ENCODE measurements at regions not wholly inside any gene's neighbourhood (a gene's known extent, or its start where the extent isn't known, plus 50 kb on each side); places are given as distances from the start of the nearest gene placed in this dataset.
"Not testable (repeated sequence)": the region's sequence is repeated elsewhere in the genome, so short reads cannot be mapped to it uniquely, and the experiment has no call there.

GRCh38 chr7:54252256-54253035 lies 289.7 kb upstream of the VSTM2A start:
- no peak for DNase-seq (ENCODE audit: low read depth in 2 of 2)

- DNase-seq (ENCODE audit: low read depth in 2 of 2), result no peak
Measured at GRCh38 chr7:54253036-54253373, 289.2 kb upstream of the VSTM2A start.

- no peak for DNase-seq (ENCODE audit: low read depth in 2 of 2)
Measured at GRCh38 chr7:54255242-54255641, 286.9 kb upstream of the VSTM2A start.

GRCh38 chr7:54259185-54259584 lies 283.0 kb upstream of the VSTM2A start:
- no peak for DNase-seq (ENCODE audit: low read depth in 2 of 2)

GRCh38 chr7:54260941-54261371 lies 281.2 kb upstream of the VSTM2A start:
- peak in 1 of 2 donors; percentile 2 for DNase-seq (ENCODE audit: low read depth in 2 of 2)

GRCh38 chr7:54278847-54279246 lies 263.3 kb upstream of the VSTM2A start:
- no peak for DNase-seq (ENCODE audit: low read depth in 2 of 2)

GRCh38 chr7:54292171-54292925 lies 249.8 kb upstream of the VSTM2A start:
- no peak for DNase-seq (ENCODE audit: low read depth in 2 of 2)

- DNase-seq (ENCODE audit: low read depth in 2 of 2), result no peak
Measured at GRCh38 chr7:54299426-54299825, 242.7 kb upstream of the VSTM2A start.

- DNase-seq (ENCODE audit: low read depth in 2 of 2), result not testable (repeated sequence)
Measured at GRCh38 chr7:54315955-54316354, 226.2 kb upstream of the VSTM2A start.

GRCh38 chr7:54326592-54327167 lies 215.5 kb upstream of the VSTM2A start:
- DNase-seq (ENCODE audit: low read depth in 2 of 2), result no peak

GRCh38 chr7:54330216-54330800 lies 211.9 kb upstream of the VSTM2A start:
- DNase-seq (ENCODE audit: low read depth in 2 of 2), result no peak

- no peak for DNase-seq (ENCODE audit: low read depth in 2 of 2)
Measured at GRCh38 chr7:54331311-54331710, 210.9 kb upstream of the VSTM2A start.

GRCh38 chr7:54332301-54332700 lies 209.9 kb upstream of the VSTM2A start:
- no peak for DNase-seq (ENCODE audit: low read depth in 2 of 2)

- no peak for DNase-seq (ENCODE audit: low read depth in 2 of 2)
Measured at GRCh38 chr7:54333952-54334351, 208.2 kb upstream of the VSTM2A start.

- no peak for DNase-seq (ENCODE audit: low read depth in 2 of 2)
Measured at GRCh38 chr7:54336800-54337199, 205.4 kb upstream of the VSTM2A start.

GRCh38 chr7:54337466-54337865 lies 204.7 kb upstream of the VSTM2A start:
- no peak for DNase-seq (ENCODE audit: low read depth in 2 of 2)

GRCh38 chr7:54338319-54338718 lies 203.9 kb upstream of the VSTM2A start:
- DNase-seq (ENCODE audit: low read depth in 2 of 2), result no peak

GRCh38 chr7:54339073-54339472 lies 203.1 kb upstream of the VSTM2A start:
- DNase-seq (ENCODE audit: low read depth in 2 of 2), result no peak

GRCh38 chr7:54342458-54342857 lies 199.7 kb upstream of the VSTM2A start:
- no peak for DNase-seq (ENCODE audit: low read depth in 2 of 2)

- no peak for DNase-seq (ENCODE audit: low read depth in 2 of 2)
Measured at GRCh38 chr7:54343511-54343910, 198.7 kb upstream of the VSTM2A start.

- DNase-seq (ENCODE audit: low read depth in 2 of 2), result no peak
Measured at GRCh38 chr7:54345746-54346145, 196.4 kb upstream of the VSTM2A start.

GRCh38 chr7:54349229-54349628 lies 192.9 kb upstream of the VSTM2A start:
- DNase-seq (ENCODE audit: low read depth in 2 of 2), result no peak
